ENCODE measurements at regions not wholly inside any gene's neighbourhood (a gene's known extent, or its start where the extent isn't known, plus 50 kb on each side); places are given as distances from the start of the nearest gene placed in this dataset.

- intact Hi-C loops (cut with micrococcal nuclease; ENCODE audit: unreplicated experiment) (no loop called here), in situ Hi-C loops (cut with MboI) (no loop called here)
- no peaks in the 10 kb centered on the region for H3K79me2 ChIP-seq (ENCODE audit: control insufficient read depth, insufficient read depth, low read length)
- H3K9ac ChIP-seq (ENCODE audit: control insufficient read depth, insufficient read depth, low read length), result no peak overlapping the region
- FAIRE-seq, result no peak
- H3K27ac ChIP-seq (ENCODE audit: control insufficient read depth, insufficient read depth), result no peak overlapping the region
- H2AFZ ChIP-seq (ENCODE audit: control insufficient read depth, low read depth, low read length), result no peak overlapping the region
- H3K4me1 ChIP-seq (ENCODE audit: control insufficient read depth, insufficient read depth, low read length), result no peaks in the 10 kb centered on the region
- ATAC-seq, result no peak
- H3K27me3 ChIP-seq (replicated peaks in 1 of 2; ENCODE audit: control insufficient read depth in 2 of 2, insufficient read depth in 2 of 2, low read length in 1 of 2), result no peaks in the 10 kb centered on the region
- POLR2A ChIA-PET, result no interaction called here
- no peaks in the 10 kb centered on the region for H4K20me1 ChIP-seq (ENCODE audit: control insufficient read depth, insufficient read depth)
- H3K4me3 ChIP-seq, result no peak overlapping the region
- no peak for DNase-seq (ENCODE audit: low read depth, low spot score)
- H3K36me3 ChIP-seq (ENCODE audit: control insufficient read depth in 2 of 2, insufficient read depth in 2 of 2, low read length in 1 of 2), result no peaks in the 10 kb centered on the region
- no peaks in the 10 kb centered on the region; the same call in 2 of the 3 replicates for H3K9me3 ChIP-seq (replicated peaks; ENCODE audit: control insufficient read depth, insufficient read depth, low read length)
- BruUV-seq (replicated peaks), result no TSS peak
- RAD21 ChIA-PET (ENCODE audit: unreplicated experiment), result no interaction called here
- SMC1A ChIA-PET (ENCODE audit: uncharacterized antibody, unreplicated experiment), result interaction anchor here (0.5 to 0.7 kb wide), 2 partner anchors 304 to 1569 kb away, joined by 3 read pairs; no protein-coding TSS in a partner anchor
- WGBS (ENCODE audit: insufficient coverage, insufficient replicate concordance, low lambda C conversion rate, missing lambda C conversion rate), result 35% methylated on average over 3 of the region's 3 CpGs
- no peak overlapping the region for H3K4me2 ChIP-seq (ENCODE audit: control insufficient read depth, insufficient read depth)
- CTCF ChIA-PET, result no interaction called here
- TF ChIP-seq ATF7 (IDR thresholded peaks at IDR 0.05; ENCODE audit: low read depth) (no peak), ZNF217 (IDR thresholded peaks at IDR 0.05) (no peak), CREB1 (IDR thresholded peaks at IDR 0.05; ENCODE audit: low read depth) (no peak), ZNF274 (IDR thresholded peaks at IDR 0.05; ENCODE audit: insufficient read depth, insufficient read length) (no peak), IRF3 (IDR thresholded peaks at IDR 0.05) (no peak), BCLAF1 (IDR thresholded peaks at IDR 0.05) (no peak), CTCF (IDR thresholded peaks at IDR 0.05 in 2 of 3, conservative IDR thresholded peaks at IDR 0.05 in 1 of 3; ENCODE audit: control insufficient read depth in 2 of 3, extremely low read depth in 1 of 3, insufficient read depth in 1 of 3, low read depth in 3 of 3, low read length in 3 of 3) (no peak), ATF2 (IDR thresholded peaks at IDR 0.05; ENCODE audit: low read length) (no peak), EED (IDR thresholded peaks at IDR 0.05; ENCODE audit: low read depth) (no peak), TCF3 (IDR thresholded peaks at IDR 0.05; ENCODE audit: borderline replicate concordance, insufficient read depth, low read depth, low read length) (no peak), KLF5 (IDR thresholded peaks at IDR 0.05; ENCODE audit: partially characterized antibody) (no peak), ZNF207 (IDR thresholded peaks at IDR 0.05; ENCODE audit: borderline replicate concordance) (no peak), YBX1 (IDR thresholded peaks at IDR 0.05) (no peak), RFX5 (IDR thresholded peaks at IDR 0.05; ENCODE audit: low read depth, low read length) (no peak), WRNIP1 (IDR thresholded peaks at IDR 0.05; ENCODE audit: borderline replicate concordance, low read depth, low read length) (no peak), CHD2 (IDR thresholded peaks at IDR 0.05; ENCODE audit: borderline replicate concordance, low read depth, low read length) (no peak), CBX5 (IDR thresholded peaks at IDR 0.05; ENCODE audit: low read depth) (no peak), RELA (IDR thresholded peaks at IDR 0.05; ENCODE audit: borderline replicate concordance, partially characterized antibody) (no peak)
Observed at GRCh38 chr7:45417735-45418134, 156.4 kb upstream of the ADCY1 start.

Data from GM12878 (cell line).